ENCODE measurements at regions not wholly inside any gene's neighbourhood (a gene's known extent, or its start where the extent isn't known, plus 50 kb on each side); places are given as distances from the start of the nearest gene placed in this dataset.

DNA sequence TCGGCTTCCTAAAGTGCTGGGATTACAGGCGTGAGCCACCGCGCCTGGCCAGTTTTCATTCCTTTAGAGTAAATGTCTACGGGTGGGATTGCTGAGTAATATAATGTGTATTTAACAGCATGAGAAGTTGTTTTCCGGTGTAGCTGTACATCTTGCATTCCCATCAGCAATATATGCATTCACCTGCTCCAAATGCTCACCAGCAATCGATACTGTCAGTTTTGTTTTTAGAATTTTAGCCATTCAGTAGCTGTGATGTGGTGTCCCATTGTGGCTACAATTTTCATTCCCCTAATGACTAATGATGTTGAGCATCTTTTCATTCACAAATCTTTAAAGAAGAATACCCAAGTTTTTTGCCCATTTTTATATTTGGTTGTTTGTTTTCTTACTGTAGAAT is 134.8 kb upstream of the RGMA start:
- H3K27me3 ChIP-seq = no peaks in the 10 kb centered on the region
- intact Hi-C loops (cut with DNase I; ENCODE audit: low total_unique reads) = no loop called here

DNA sequence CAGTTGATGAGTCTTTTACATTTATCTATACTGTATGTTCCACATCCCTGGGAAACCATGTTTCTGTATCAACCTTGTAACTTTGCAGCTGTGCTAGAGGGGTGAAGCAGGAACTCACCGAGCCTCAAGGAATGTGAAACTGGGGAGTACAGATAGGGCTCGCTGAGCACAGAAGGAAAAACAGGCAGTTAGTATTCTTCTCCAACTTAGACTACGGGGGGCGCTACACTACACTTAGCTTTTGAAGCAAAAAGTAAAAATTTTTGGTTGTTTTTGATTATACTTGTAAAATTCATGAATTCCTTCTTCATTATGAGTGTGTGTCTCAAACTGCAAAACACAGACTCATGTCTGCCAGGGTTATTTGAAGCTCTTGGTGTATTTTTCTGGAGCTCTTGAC is 132.7 kb upstream of the RGMA start:
- Histone ChIP-seq H3K36me3 (no peaks in the 10 kb centered on the region), H3K4me3 (no peak overlapping the region), H3K27ac (no peak overlapping the region), H3K27me3 (no peaks in the 10 kb centered on the region), H3K4me1 (no peaks in the 10 kb centered on the region), H3K9me3 (no peaks in the 10 kb centered on the region)
- TF ChIP-seq POLR2A (IDR thresholded peaks at IDR 0.05) = no peak
- TF ChIP-seq, protein P1, sequence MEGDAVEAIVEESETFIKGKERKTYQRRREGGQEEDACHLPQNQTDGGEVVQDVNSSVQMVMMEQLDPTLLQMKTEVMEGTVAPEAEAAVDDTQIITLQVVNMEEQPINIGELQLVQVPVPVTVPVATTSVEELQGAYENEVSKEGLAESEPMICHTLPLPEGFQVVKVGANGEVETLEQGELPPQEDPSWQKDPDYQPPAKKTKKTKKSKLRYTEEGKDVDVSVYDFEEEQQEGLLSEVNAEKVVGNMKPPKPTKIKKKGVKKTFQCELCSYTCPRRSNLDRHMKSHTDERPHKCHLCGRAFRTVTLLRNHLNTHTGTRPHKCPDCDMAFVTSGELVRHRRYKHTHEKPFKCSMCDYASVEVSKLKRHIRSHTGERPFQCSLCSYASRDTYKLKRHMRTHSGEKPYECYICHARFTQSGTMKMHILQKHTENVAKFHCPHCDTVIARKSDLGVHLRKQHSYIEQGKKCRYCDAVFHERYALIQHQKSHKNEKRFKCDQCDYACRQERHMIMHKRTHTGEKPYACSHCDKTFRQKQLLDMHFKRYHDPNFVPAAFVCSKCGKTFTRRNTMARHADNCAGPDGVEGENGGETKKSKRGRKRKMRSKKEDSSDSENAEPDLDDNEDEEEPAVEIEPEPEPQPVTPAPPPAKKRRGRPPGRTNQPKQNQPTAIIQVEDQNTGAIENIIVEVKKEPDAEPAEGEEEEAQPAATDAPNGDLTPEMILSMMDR (IDR thresholded peaks at IDR 0.05) = no peak
- TF ChIP-seq POLR2AphosphoS5 (IDR thresholded peaks at IDR 0.05) = no peak
- DNase-seq (ENCODE audit: low spot score in 2 of 2) = no peak
- intact Hi-C loops (cut with DNase I; ENCODE audit: low total_unique reads) = no loop called here

More for the DNA sequence above, 134.8 kb upstream of the RGMA start:
- Histone ChIP-seq H3K4me1 (no peaks in the 10 kb centered on the region), H3K27ac (no peak overlapping the region), H3K36me3 (no peaks in the 10 kb centered on the region), H3K9me3 (no peaks in the 10 kb centered on the region), H3K4me3 (no peak overlapping the region)
- no peak for DNase-seq (ENCODE audit: low spot score in 2 of 2)
- TF ChIP-seq, protein P1 (IDR thresholded peaks at IDR 0.05) = no peak
- TF ChIP-seq POLR2A (IDR thresholded peaks at IDR 0.05) = no peak
- TF ChIP-seq POLR2AphosphoS5 (IDR thresholded peaks at IDR 0.05) = no peak

DNA sequence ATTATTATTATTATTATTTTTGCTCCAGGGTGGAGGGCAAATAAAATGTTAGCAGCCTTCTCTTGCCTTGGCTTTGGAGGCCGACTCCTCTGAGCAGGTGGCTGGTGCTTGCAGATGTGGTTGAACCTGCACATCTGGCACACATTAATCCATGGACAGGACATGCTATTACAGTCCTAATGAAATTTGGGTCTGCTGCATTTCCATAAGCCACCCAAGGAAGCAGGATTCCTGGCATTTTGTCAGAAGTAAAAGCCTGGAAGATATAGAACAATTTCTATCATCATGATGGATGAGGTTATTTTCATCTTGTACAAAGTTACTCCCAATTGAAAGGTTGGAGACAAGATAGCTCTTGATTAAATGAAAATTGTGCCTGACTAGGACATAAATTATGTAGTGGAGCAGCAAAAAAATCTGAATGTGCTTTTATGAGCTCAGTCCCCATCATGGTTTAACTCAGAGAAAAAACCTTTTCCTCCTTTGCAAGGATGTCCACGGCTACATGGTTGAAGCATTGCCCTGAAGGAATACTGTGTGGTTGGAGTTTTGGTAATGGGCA is 130.9 kb upstream of the RGMA start:
- intact Hi-C loops (cut with DNase I; ENCODE audit: low total_unique reads) = no loop called here
- H3K36me3 ChIP-seq = no peaks in the 10 kb centered on the region

DNA sequence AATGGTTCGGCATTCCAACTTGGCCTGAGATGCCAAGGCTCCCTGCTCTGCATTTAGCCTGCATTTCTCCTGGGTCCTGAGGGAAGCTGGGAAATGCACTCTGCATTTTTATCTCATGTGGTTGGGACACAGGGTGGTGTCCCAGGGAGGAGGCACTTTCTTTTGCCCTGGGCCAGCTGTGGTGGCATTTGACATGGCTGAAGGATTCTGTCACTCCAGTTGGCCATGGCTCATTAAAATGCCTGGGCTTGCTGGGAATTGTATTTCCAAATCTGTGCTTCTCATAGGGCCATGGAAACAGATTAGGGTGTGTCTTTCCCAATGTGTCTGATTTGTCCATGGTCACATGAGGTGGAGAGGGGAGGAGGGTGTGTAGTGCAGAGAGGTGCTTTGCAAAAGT is 128.3 kb upstream of the RGMA start:
- no peaks in the 10 kb centered on the region for H3K9me3 ChIP-seq
- no peak overlapping the region for H3K4me3 ChIP-seq
- intact Hi-C loops (cut with DNase I; ENCODE audit: low total_unique reads) = no loop called here
- no peaks in the 10 kb centered on the region for H3K4me1 ChIP-seq
- DNase-seq (ENCODE audit: low spot score in 2 of 2) = no peak
- H3K27me3 ChIP-seq = no peaks in the 10 kb centered on the region
- no peaks in the 10 kb centered on the region for H3K36me3 ChIP-seq
- H3K27ac ChIP-seq = no peak overlapping the region
- TF ChIP-seq POLR2A (IDR thresholded peaks at IDR 0.05) (no peak), POLR2AphosphoS5 (IDR thresholded peaks at IDR 0.05) (no peak)
- TF ChIP-seq, protein P1 (IDR thresholded peaks at IDR 0.05) = no peak

More for the DNA sequence above, 130.9 kb upstream of the RGMA start:
- no peak for DNase-seq (ENCODE audit: low spot score in 2 of 2)
- Histone ChIP-seq H3K27ac (no peak overlapping the region), H3K4me3 (no peak overlapping the region), H3K4me1 (no peaks in the 10 kb centered on the region), H3K9me3 (no peaks in the 10 kb centered on the region), H3K27me3 (no peaks in the 10 kb centered on the region)
- TF ChIP-seq POLR2AphosphoS5 (IDR thresholded peaks at IDR 0.05) (no peak), POLR2A (IDR thresholded peaks at IDR 0.05) (no peak)
- TF ChIP-seq, protein P1 (IDR thresholded peaks at IDR 0.05) = no peak

DNA sequence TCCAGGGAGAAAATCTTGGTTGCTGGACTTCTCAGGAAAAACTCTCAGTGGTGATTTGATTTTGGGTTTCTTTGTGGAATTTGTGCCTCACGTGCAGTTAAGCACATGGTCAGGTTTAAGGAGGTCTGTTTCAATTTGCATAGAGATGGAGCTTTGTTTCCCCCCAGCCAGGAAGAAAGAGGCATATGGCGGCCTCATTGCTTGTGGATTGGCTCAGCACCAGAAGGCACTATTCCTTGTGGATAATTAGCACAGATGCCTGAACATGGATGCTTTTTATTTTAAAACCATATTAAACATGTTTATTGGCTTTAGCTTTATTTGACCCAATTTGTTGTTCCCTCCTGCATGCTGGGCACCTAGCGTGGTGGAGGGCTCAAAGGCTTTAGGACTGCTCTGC is 125.1 kb upstream of the RGMA start:
- no peaks in the 10 kb centered on the region for H3K36me3 ChIP-seq
- no peak for DNase-seq (ENCODE audit: low spot score in 2 of 2)
- H3K27ac ChIP-seq = no peak overlapping the region
- TF ChIP-seq POLR2AphosphoS5 (IDR thresholded peaks at IDR 0.05) (no peak), POLR2A (IDR thresholded peaks at IDR 0.05) (no peak)
- TF ChIP-seq, protein P1 (IDR thresholded peaks at IDR 0.05) = no peak
- intact Hi-C loops (cut with DNase I; ENCODE audit: low total_unique reads) = no loop called here
- H3K4me1 ChIP-seq = no peaks in the 10 kb centered on the region
- no peaks in the 10 kb centered on the region for H3K27me3 ChIP-seq
- no peaks in the 10 kb centered on the region for H3K9me3 ChIP-seq
- no peak overlapping the region for H3K4me3 ChIP-seq
